ENCODE measurements at regions not wholly inside any gene's neighbourhood (a gene's known extent, or its start where the extent isn't known, plus 50 kb on each side); places are given as distances from the start of the nearest gene placed in this dataset.
"Not testable (repeated sequence)": the region's sequence is repeated elsewhere in the genome, so short reads cannot be mapped to it uniquely, and the experiment has no call there.

- DNase-seq (ENCODE audit: low read depth in 2 of 2): no peak
Measured at GRCh38 chr12:63508543-63508942, 159.8 kb downstream of the DPY19L2 start.

DNA sequence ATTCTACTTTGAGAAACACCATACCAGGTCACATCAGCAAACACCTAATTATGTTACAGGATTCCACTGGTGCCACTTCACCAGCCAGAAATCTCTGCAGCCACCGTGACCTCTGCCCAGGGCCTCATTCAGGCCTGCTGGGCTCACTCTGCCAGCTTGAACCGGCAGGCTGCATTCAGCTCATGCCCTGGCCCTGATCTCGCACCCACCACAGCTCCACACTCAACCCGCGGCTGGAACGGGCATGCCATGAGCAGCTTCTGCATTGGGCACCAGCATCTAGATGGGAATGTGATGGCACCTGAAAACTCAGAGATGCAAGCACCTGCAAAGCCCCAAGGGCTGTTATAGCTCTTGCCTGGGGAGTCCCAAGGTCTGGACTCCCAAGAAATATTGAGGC, 168.7 kb downstream of the DPY19L2 start:
- DNase-seq (ENCODE audit: low read depth in 2 of 2): no peak

DNA sequence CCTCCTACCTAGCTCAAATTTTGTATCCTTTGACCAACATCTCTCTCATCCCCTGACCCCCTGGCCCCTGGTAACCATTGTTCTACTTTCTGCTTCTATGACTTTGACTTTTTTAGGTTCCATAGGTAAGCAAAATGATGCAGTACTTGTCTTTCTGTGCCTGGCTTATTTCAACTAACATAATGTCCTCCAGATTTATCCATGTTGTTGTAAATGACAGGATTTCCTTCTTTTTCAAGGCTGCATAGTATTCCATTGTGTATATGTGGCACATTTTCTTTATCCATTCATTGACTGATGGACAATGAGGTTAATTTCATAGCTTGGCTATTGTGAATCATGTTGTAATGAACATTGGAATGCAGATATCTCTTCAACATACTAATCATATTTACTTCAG, 170.1 kb downstream of the DPY19L2 start:
- DNase-seq (ENCODE audit: low read depth in 2 of 2): no peak

DNA sequence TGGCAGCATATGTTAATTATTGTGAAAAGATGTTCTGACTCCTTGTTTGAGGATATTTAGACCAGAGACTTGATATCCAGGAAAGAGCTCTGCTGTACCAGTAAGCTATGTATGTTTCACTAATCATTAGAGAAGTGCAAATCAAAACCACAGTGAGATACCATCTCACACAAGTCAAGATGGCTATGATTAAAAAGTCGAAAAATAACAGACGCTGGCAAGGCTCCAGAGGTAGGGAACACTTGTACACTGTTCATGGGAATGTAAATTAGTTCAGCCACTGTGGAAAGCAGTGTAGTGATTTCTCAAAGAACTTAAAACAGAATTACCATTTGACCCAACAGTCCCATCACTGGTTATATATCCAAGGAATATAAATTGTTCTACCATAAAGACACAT, 171.6 kb downstream of the DPY19L2 start:
- DNase-seq (ENCODE audit: low read depth in 2 of 2): no peak

DNA sequence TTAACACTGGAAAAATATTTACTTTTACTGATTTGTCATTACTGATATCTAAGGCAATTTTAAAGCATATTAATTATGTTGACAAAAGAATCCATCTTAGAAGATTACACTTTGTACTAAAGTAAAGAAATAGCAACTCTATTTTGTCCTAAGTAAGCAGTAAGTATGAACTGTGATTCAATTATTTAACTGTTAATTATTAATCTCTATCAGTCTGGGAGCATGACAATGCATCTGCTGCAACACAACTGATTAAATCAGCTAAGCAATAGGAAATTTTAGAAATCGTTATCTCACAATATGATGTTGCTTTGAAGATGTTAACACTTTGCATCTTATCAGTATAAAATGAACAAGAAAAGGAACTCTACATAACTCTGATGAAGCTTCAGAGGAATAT, 172.3 kb downstream of the DPY19L2 start:
- no peak for DNase-seq (ENCODE audit: low read depth in 2 of 2)

DNA sequence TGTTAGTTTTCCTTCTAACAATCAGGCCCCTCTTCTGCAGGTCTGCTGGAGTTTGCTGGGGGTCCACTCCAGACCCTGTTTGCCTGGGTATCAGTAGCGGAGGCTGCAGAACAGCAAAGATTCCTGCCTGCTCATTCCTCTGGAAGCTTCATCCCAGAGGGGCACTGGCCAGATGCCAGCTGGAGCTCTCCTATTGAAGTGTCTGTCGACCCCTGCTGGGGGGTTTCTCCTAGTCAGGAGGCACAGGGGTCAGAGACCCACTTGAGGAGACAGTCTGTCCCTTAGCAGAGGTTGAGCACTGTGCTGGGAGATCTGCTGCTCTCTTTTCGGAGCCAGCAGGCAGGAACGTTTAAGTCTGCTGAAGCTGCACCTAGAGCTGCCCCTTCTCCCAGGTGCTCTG, 174.9 kb downstream of the DPY19L2 start:
- DNase-seq (ENCODE audit: low read depth in 2 of 2): not testable (repeated sequence)

GRCh38 chr12:63480186-63480585, 188.1 kb downstream of the DPY19L2 start:
- DNase-seq (ENCODE audit: low read depth in 2 of 2): no peak

- no peak for DNase-seq (ENCODE audit: low read depth in 2 of 2)
Measured at GRCh38 chr12:63470161-63470560, 198.1 kb downstream of the DPY19L2 start.

- no peak for DNase-seq (ENCODE audit: low read depth in 2 of 2)
Measured at GRCh38 chr12:63467951-63468350, 200.3 kb downstream of the DPY19L2 start.

DNA sequence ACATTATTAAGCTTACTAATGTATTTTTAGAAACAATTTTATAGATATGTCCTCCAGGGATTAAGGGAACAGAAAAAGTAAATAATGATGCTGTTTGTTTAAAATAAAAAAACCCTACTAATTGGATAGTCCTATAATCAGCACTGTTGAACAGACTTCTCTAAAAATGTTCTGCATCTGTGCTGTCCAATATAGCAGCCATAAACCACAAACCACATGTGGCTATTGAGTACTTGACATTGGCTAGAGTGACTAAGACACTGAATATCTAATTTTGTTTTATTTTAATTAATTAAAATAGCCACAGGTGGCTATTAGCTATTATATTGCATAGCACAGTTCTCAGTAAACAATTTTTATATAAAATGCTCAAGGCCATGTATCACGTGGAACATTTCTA, 210.4 kb downstream of the DPY19L2 start:
- DNase-seq (ENCODE audit: low read depth in 2 of 2): no peak

GRCh38 chr12:63457428-63457827, 210.9 kb downstream of the DPY19L2 start:
- no peak for DNase-seq (ENCODE audit: low read depth in 2 of 2)

DNA sequence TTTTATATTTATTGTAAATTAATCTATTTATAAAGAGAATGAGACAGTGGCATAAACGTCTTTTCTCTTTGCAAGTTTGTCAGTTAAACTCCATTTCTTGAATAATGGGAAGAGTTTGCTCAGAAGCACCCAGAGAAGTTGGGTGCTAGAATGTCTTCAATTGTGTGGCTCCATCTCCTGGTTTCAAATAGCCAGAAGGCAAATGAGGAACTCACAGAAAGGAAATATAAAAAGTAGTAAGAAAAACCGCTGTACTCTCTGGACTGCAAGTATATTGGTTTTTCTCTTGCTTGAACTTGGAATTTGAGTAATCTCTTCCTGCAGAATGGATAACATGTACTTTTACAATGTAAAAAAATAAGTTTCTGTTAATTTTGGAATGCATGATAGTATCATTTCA, 217.5 kb downstream of the DPY19L2 start:
- no peak for DNase-seq (ENCODE audit: low read depth in 2 of 2)

DNA sequence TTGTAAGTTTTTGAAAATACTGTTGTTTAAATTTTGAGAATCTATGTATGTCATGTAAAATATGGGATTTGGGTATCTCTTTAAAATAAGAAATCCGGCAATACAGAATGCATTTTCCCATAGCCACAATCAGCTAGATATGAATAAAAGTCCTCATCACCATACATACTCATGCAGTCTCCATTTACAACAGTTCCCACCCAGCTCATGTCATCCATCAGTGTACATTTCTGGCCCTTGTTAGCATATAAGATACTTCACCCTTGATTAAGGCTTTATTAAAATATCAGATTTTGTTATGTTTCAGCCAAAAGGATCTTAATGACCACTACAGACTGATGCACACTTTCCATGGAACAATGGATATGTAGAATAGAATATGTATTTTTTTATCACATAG, 218.0 kb downstream of the DPY19L2 start:
- DNase-seq (ENCODE audit: low read depth in 2 of 2): no peak

GRCh38 chr12:63445224-63445880, 222.9 kb downstream of the DPY19L2 start:
- DNase-seq (ENCODE audit: low read depth in 2 of 2): no peak

GRCh38 chr12:63440048-63440447, 228.2 kb downstream of the DPY19L2 start:
- DNase-seq (ENCODE audit: low read depth in 2 of 2): no peak

DNA sequence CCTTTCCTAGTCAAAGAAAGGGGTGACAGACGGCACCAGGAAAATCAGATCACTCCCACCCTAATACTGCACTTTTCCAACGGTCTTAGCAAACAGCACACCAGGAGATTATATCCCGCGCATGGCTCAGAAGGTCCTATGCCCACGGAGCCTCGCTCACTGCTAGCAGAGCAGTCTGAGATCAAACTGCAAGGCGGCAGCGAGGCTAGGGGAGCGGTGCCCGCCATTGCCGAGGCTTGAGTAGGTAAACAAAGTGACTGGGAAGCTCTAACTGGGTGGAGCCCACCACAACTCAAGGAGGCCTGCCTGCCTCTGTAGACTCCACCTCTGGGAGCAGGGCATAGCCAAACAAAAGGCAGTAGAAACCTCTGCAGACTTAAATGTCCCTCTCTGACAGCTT, 233.9 kb downstream of the DPY19L2 start:
- DNase-seq (ENCODE audit: low read depth in 2 of 2): not testable (repeated sequence)

- not testable (repeated sequence) for DNase-seq (ENCODE audit: low read depth in 2 of 2)
Measured at GRCh38 chr12:63427969-63428368, 240.3 kb downstream of the DPY19L2 start.

DNA sequence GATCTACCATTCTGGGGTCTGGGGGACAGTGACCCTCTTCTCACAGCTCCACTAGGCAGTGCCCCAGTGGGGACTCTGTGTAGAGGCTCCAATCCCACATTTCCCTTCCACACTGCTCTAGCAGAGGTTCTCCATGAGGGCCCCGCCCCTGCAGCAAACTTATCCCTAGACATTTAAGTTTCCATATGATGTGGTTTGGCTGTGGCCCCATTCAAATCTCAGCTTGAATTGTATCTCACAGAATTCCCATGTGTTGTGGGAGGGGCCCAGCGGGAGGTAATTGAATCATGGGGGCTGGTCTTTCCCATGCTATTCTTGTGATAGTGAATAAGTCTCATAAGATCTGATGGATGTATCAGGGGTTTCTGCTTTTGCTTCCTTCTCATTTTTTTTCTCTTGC, 241.3 kb downstream of the DPY19L2 start:
- DNase-seq (ENCODE audit: low read depth in 2 of 2): not testable (repeated sequence)

GRCh38 chr12:63424671-63425070, 243.6 kb downstream of the DPY19L2 start:
- DNase-seq (ENCODE audit: low read depth in 2 of 2): no peak

DNA sequence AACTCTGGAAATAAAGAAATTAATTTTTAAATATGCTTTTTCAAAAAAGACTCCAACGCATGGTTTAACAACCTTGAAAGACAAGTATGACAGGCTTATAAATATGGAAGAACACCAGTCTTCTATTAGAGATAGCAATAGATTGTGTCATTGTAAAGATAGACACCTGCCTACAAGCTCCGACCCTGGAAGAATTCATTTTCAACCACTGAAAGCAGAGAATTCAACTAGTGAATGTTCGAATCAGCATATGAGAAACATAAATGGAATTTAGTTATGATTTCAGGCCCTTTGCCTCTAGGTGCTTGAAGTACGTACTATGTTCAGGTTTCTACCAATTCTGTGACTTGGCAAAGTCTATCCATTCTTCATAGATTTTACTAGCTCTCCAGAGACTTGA, 244.5 kb downstream of the DPY19L2 start:
- DNase-seq (ENCODE audit: low read depth in 2 of 2): no peak

DNA sequence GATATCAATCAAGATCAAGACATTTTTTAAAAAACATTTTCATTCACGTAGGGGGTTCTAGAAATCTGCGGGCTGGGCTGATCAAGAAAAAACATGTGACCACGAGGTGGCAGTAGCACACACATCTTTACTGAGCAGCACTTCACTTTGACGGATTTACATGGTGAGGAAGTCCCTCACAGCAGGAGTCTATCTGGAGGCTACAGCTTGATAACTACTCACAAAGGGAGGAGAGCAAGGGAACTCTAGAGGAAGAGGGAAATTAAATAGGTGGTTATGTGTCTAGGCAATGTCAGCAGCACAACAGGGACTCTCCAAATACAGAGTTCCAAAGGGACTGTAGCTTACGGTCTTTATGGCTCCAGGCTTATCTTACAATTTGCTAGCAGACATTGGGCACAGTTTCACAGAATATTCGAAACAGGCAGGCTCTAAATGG, 248.1 kb downstream of the DPY19L2 start:
- DNase-seq (ENCODE audit: low read depth in 2 of 2): peak in 1 of 2 donors; percentile 3

GRCh38 chr12:63419154-63419553, 249.1 kb downstream of the DPY19L2 start:
- no peak for DNase-seq (ENCODE audit: low read depth in 2 of 2)

- DNase-seq (ENCODE audit: low read depth in 2 of 2): no peak
Measured at GRCh38 chr12:63416788-63417187, 251.5 kb downstream of the DPY19L2 start.

- no peak for DNase-seq (ENCODE audit: low read depth in 2 of 2)
Measured at GRCh38 chr12:63415357-63415756, 252.9 kb downstream of the DPY19L2 start.

Data from stimulated activated CD4-positive, alpha-beta T cell treated with anti-CD3 and anti-CD28 coated beads, Interleukin-1b, Interleukin-23, amount 100 ng/mL, for 4 hours (primary cell).